Uterus (tissue), 3 donors: ENCODE measurements at regions not wholly inside any gene's neighbourhood (a gene's known extent, or its start where the extent isn't known, plus 50 kb on each side); places are given as distances from the start of the nearest gene placed in this dataset.

Experiments used
- DNase-seq, 2 donors: peaks; one replicate each; pipeline ENCODE4 v3.0.0-alpha.2; 2019 to 2020
- H3K27ac ChIP-seq, 2 donors: fragments of 200-600 bp; sonication (generic); 1 replicate in 1 of 2; 2 replicates in 1 of 2; pipeline ENCODE4 v1.5.1; 2016 to 2018
- H3K27me3 ChIP-seq, 2 donors: fragments of 200-600 bp; sonication (generic); one replicate each; pipeline ENCODE4 v1.5.1; 2018 to 2019; ENCODE audit warnings: control low read depth in 1 of 2
- H3K36me3 ChIP-seq, 2 donors: fragments of 200-600 bp; sonication (generic); one replicate each; pipeline ENCODE4 v1.5.1; 2019; ENCODE audit warnings: control low read depth in 1 of 2
- H3K4me1 ChIP-seq, 2 donors: fragments of 200-600 bp; sonication (generic); one replicate each; pipeline ENCODE4 v1.5.1; 2018 to 2019; ENCODE audit warnings: control low read depth in 1 of 2
- H3K4me3 ChIP-seq, 2 donors: fragments of 200-600 bp; sonication (generic); 1 replicate in 1 of 2; 2 replicates in 1 of 2; pipeline ENCODE4 v1.5.1; 2018 to 2019; ENCODE audit warnings: mild to moderate bottlenecking in 1 of 2
- H3K9me3 ChIP-seq, 2 donors: fragments of 200-600 bp; sonication (generic); one replicate each; pipeline ENCODE4 v1.5.1; 2019; ENCODE audit warnings: control low read depth in 1 of 2
- POLR2A ChIP-seq, 2 donors: fragments of 450-650 bp; IDR thresholded peaks; one replicate each; pipeline ENCODE4 v1.6.1; 2016; ENCODE audit warnings: antibody characterized with exemption in 2 of 2, mild to moderate bottlenecking in 1 of 2, moderate library complexity in 1 of 2
- intact Hi-C: fragments of 100-400 bp; cut with DNase I; formaldehyde crosslinking; loops from one replicate; pipeline ENCODE4 v1.15.1; 2023; ENCODE audit warnings: low total_unique reads
- TF ChIP-seq, protein P1 (sequence below), 4 experiments: fragments of 200-600 bp in 2 of 4; fragments of 450-650 bp in 2 of 4; sonication (generic) in 2 of 4; IDR thresholded peaks; one replicate each; pipeline ENCODE4 v1.5.1; 2016 to 2019; ENCODE audit warnings: antibody characterized with exemption in 4 of 4, mild to moderate bottlenecking in 2 of 4, moderate library complexity in 1 of 4
- donor health status: DM: yes; HTN: yes; CAD: no.

DNA sequence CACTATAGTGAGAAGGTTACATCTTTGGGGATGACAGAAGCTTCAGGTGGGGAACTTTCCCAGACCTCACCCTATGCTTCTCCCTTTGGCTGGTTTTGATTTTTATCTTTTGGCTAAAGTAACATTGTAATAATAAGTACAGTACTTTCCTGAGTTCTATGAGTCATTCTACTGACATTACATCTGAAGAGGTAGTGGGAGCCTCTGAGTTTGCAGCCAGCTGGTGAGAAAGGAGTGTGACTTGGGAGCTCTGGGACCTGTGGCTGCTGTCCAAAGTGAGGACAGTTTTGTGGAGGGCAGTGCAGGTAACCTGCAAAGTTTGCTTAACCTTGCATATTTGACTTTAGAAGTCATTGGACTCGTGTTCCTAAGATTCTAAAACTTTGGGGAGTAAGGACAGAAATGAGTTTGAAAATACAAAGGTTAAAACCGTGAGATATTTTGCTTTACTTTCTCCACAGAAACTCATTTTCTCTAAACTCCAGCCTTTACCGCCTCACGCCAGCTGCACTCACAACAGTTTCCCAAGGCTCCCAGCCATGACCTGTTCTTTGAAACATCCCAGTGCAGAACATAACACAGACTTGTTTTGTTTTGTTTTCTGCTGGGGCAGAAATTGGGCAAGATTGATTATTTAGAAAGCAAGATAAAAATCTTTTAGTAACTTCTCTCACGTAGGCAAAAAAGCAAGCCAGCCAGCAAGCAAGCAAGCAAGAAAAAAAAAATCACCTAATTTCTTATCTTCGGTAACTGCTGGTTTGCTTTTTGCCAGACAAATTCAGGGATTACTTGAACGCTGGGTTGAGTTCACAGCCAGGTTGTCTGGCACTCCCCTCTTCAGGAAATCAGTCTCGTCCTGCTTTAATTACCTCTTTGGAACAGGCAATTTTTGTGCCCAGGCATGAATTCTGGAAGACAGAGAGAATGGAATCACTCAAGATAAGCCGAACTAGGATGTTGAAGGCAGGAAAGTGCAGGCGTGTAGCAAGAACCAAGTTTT is 478.3 kb upstream of the ISX start:
- TF ChIP-seq, protein P1, sequence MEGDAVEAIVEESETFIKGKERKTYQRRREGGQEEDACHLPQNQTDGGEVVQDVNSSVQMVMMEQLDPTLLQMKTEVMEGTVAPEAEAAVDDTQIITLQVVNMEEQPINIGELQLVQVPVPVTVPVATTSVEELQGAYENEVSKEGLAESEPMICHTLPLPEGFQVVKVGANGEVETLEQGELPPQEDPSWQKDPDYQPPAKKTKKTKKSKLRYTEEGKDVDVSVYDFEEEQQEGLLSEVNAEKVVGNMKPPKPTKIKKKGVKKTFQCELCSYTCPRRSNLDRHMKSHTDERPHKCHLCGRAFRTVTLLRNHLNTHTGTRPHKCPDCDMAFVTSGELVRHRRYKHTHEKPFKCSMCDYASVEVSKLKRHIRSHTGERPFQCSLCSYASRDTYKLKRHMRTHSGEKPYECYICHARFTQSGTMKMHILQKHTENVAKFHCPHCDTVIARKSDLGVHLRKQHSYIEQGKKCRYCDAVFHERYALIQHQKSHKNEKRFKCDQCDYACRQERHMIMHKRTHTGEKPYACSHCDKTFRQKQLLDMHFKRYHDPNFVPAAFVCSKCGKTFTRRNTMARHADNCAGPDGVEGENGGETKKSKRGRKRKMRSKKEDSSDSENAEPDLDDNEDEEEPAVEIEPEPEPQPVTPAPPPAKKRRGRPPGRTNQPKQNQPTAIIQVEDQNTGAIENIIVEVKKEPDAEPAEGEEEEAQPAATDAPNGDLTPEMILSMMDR (IDR thresholded peaks at IDR 0.05) = no peak
- no peak for TF ChIP-seq POLR2A (IDR thresholded peaks at IDR 0.05)
- Histone ChIP-seq H3K36me3 (no peaks in the 10 kb centered on the region), H3K27ac (no peak overlapping the region)

DNA sequence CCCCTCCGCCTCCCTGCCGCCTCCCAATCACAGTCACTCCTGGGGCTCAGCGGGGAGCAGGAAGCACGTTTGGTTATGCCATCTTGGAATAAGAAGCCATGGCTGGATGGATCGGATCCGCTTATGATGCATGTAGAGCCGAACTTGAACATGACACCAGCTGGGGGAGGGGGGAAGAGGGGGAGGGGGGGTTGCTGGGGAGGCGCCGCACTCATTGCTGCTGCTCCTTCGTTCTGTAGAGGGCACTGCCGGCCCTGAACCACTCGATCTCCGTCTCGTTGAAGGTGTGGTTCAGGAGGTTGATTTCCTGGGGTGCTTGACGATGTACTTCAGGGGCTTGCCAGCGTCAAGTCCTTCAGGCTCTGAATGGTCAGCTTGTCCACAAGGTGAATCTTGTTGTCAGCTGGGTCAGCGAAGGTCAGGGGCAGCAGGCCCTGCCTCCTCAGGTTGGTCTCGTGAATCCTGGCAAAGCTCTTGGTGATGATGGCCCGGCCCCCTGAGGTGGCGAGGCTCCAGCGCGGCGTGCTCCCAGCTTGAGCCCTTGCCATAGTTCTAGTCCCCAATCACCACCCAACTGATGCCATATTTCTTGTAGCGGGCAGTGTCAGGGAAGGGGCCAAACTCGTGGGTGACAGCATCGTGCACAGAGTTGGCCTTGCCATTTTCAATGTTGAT is 476.9 kb upstream of the ISX start:
- H3K9me3 ChIP-seq = no peaks in the 10 kb centered on the region
- no peaks in the 10 kb centered on the region for H3K27me3 ChIP-seq
- intact Hi-C loops = no loop called here
- H3K27ac ChIP-seq = no peak overlapping the region
- H3K4me1 ChIP-seq = no peaks in the 10 kb centered on the region
- DNase-seq = no peak
- TF ChIP-seq POLR2A (IDR thresholded peaks at IDR 0.05) = no peak
- TF ChIP-seq, protein P1 (IDR thresholded peaks at IDR 0.05) = no peak
- no peaks in the 10 kb centered on the region for H3K36me3 ChIP-seq
- H3K4me3 ChIP-seq = no peak overlapping the region

More for the DNA sequence above, 478.3 kb upstream of the ISX start:
- intact Hi-C loops = no loop called here
- no peak overlapping the region for H3K4me3 ChIP-seq
- no peaks in the 10 kb centered on the region for H3K4me1 ChIP-seq
- no peak for DNase-seq
- no peaks in the 10 kb centered on the region for H3K9me3 ChIP-seq
- no peaks in the 10 kb centered on the region for H3K27me3 ChIP-seq

DNA sequence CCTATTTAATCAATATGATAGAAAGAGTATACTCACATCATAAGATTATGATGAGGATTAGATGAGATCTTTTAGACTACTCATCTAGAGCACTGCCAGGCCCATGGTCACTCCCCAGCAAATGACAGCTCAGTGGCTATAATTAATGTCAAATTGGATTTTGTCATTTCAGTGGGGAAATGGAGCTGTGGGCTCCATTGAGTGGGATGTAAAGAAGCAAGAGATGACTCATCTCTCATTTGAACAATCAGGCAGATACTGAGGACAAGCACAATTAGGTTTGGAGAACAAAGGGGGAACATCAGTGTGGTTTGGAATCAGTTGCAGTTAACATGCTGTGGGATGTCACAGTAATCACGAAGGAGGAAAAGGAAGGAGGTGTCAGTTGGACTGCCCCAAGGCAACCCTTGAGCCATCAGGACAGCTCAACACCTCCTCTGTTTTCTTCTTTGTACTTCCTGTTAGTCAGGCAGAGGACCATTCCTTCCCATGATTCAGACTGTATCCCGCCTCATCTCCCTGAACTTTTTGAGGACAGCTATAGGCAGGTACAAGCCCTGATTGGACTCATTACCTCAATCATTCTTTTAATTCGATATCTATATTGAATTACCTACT is 473.7 kb upstream of the ISX start:
- Histone ChIP-seq H3K4me3 (no peak overlapping the region), H3K9me3 (no peaks in the 10 kb centered on the region), H3K4me1 (no peaks in the 10 kb centered on the region), H3K27ac (no peak overlapping the region), H3K27me3 (no peaks in the 10 kb centered on the region), H3K36me3 (no peaks in the 10 kb centered on the region)
- DNase-seq = no peak
- intact Hi-C loops = no loop called here
- TF ChIP-seq POLR2A (IDR thresholded peaks at IDR 0.05) = no peak
- TF ChIP-seq, protein P1 (IDR thresholded peaks at IDR 0.05) = no peak

DNA sequence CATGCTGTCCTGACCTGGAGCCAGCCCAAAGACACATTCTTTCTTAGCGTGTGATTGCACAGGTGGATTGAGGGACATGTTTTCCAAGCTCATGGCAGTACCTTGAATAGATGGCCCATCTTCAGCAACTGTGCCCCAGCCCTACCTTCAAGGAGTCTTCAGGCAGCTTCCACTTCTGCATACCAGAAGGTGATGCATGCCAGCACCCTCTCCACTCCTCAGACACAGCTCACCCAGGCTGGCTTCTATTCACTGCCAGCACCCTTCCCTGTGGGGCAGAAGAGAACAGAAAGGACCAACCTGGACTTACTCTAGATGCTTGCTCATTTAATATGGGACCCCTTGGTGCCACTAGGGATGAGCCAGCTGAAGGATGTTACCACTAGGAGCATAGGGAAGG is 466.4 kb upstream of the ISX start:
- no peak for DNase-seq
- no peak for TF ChIP-seq POLR2A (IDR thresholded peaks at IDR 0.05)
- TF ChIP-seq, protein P1 (IDR thresholded peaks at IDR 0.05) = no peak
- H3K4me1 ChIP-seq = no peaks in the 10 kb centered on the region
- H3K27ac ChIP-seq = no peak overlapping the region
- no peaks in the 10 kb centered on the region for H3K27me3 ChIP-seq
- H3K36me3 ChIP-seq = no peaks in the 10 kb centered on the region
- no peak overlapping the region for H3K4me3 ChIP-seq
- no peaks in the 10 kb centered on the region for H3K9me3 ChIP-seq
- intact Hi-C loops = no loop called here
